Keratinocyte (primary cell): ENCODE measurements at regions not wholly inside any gene's neighbourhood (a gene's known extent, or its start where the extent isn't known, plus 50 kb on each side); places are given as distances from the start of the nearest gene placed in this dataset.

ENCODE experiments used
- EZH2 ChIP-seq: IDR thresholded peaks from one replicate; pipeline ENCODE4 v1.6.1; 2012; ENCODE audit warnings: inconsistent platforms, mild to moderate bottlenecking, low read length, moderate library complexity
- TF ChIP-seq, protein P1 (sequence below), 3 experiments: IDR thresholded peaks in 1 of 3; conservative IDR thresholded peaks in 1 of 3; optimal IDR thresholded peaks in 1 of 3; 2 replicates in 2 of 3; 3 replicates in 1 of 3; pipeline versions ENCODE3 to v1.5.1; 2011; ENCODE audit warnings: low read length in 3 of 3, mild to moderate bottlenecking in 3 of 3, moderate library complexity in 2 of 3, control low read depth in 1 of 3, inconsistent platforms in 1 of 3; ENCODE audit not compliant: insufficient read depth in 2 of 3; ENCODE audit errors: extremely low read depth in 1 of 3

DNA sequence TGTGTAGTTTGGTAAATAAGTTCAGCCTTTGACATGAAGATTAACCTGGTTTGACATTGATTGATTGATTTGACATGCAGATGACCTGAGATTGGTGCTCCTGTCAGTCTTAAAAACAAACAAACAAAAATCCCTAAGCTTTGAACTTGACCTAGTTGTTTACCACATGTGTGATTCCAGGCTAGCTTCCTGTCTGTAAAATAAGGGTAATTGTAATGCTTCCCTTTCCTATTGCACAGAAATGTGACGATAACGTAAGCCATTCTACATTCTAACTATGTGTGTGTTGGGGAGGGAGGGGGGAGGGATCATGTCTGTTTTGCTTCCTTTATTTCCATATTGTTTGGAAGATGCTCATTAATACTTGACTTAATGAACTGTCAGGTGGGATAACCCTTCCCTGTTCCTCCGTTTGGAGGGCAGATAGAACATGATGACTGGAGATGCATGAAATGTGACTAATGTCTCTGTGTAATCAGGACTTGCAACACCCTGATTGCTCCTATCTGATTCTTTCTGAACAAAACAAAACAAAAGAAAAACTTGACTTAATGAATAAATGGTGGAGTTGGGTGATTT lies 106.1 kb upstream of the CLMP start:
- TF ChIP-seq, protein P1, sequence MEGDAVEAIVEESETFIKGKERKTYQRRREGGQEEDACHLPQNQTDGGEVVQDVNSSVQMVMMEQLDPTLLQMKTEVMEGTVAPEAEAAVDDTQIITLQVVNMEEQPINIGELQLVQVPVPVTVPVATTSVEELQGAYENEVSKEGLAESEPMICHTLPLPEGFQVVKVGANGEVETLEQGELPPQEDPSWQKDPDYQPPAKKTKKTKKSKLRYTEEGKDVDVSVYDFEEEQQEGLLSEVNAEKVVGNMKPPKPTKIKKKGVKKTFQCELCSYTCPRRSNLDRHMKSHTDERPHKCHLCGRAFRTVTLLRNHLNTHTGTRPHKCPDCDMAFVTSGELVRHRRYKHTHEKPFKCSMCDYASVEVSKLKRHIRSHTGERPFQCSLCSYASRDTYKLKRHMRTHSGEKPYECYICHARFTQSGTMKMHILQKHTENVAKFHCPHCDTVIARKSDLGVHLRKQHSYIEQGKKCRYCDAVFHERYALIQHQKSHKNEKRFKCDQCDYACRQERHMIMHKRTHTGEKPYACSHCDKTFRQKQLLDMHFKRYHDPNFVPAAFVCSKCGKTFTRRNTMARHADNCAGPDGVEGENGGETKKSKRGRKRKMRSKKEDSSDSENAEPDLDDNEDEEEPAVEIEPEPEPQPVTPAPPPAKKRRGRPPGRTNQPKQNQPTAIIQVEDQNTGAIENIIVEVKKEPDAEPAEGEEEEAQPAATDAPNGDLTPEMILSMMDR (optimal IDR thresholded peaks at IDR 0.05 in 1 of 3, IDR thresholded peaks at IDR 0.05 in 1 of 3, conservative IDR thresholded peaks at IDR 0.05 in 1 of 3; ENCODE audit: extremely low read depth in 1 of 3, insufficient read depth in 2 of 3, low read length in 3 of 3): no peak
- TF ChIP-seq EZH2: no peak
